Omental fat pad (tissue), 3 donors: ENCODE measurements at regions not wholly inside any gene's neighbourhood (a gene's known extent, or its start where the extent isn't known, plus 50 kb on each side); places are given as distances from the start of the nearest gene placed in this dataset.

Experiments
- ATAC-seq: fragments of 150-250 bp; one replicate; pipeline ENCODE4 v1.9.1; 2016; ENCODE audit warnings: mild to moderate bottlenecking, moderate library complexity; ENCODE audit not compliant: low FRiP score
- DNase-seq: peaks from one replicate; pipeline ENCODE4 v3.0.0-alpha.2; 2019; ENCODE audit warnings: low spot score
- CTCF ChIP-seq, 3 donors: fragments of 450-650 bp; IDR thresholded peaks; one replicate each; pipeline ENCODE4 v1.5.1; 2016 to 2017; ENCODE audit warnings: antibody characterized with exemption in 3 of 3, mild to moderate bottlenecking in 3 of 3, moderate library complexity in 2 of 3

DNA sequence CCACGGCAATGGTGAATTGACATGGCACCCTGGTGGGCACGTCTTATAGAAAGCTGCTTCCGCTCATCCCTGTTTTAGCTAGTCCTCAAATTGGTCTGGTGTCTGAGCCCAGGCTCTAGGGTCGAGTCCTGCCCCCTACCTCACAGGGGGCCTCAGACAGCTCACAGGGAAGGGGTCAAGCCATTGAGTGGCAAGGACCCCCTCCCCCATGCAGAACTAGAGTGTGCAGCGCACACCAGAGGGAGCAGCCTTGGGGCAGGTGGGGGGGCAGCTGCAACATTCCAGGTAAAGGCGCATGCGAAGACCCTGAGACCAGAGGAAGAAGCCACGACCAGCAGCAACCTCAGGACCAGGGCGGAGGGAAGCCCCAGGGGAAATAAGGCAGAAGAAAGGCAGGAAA, 240.4 kb upstream of the PPP2R2D start:
- ATAC-seq (no peak), DNase-seq (no peak)
- no peak for TF ChIP-seq CTCF (IDR thresholded peaks at IDR 0.05)

DNA sequence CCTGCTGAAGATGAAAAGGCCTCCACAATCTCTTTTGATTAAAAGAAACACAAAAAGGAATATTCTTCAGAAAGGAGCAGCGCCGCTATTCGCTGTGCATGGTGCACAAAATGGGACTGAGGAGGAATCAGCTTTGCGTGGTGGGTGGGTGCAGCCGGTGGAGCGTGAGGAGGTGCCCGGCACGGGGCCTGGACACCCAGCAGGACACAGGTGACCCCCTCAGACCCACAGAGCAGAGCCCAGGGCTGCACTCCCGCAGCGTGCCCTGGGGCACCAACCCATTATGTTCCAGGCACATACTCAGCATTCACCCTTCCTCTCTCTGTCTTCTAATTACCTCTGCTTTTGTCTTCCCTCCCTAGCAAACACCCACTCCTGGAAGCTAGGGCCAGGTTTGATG, 238.0 kb upstream of the PPP2R2D start:
- no peak for DNase-seq

GRCh38 chr10:131663351-131663750, 237.5 kb upstream of the PPP2R2D start:
- no peak for TF ChIP-seq CTCF (IDR thresholded peaks at IDR 0.05)
- ATAC-seq = no peak
- DNase-seq = no peak

More for the DNA sequence above, 238.0 kb upstream of the PPP2R2D start:
- TF ChIP-seq CTCF (IDR thresholded peaks at IDR 0.05) = no peak
- ATAC-seq = no peak

GRCh38 chr10:131666091-131666490, 234.7 kb upstream of the PPP2R2D start:
- no peak for ATAC-seq
- no peak for DNase-seq
- no peak for TF ChIP-seq CTCF (IDR thresholded peaks at IDR 0.05)

DNA sequence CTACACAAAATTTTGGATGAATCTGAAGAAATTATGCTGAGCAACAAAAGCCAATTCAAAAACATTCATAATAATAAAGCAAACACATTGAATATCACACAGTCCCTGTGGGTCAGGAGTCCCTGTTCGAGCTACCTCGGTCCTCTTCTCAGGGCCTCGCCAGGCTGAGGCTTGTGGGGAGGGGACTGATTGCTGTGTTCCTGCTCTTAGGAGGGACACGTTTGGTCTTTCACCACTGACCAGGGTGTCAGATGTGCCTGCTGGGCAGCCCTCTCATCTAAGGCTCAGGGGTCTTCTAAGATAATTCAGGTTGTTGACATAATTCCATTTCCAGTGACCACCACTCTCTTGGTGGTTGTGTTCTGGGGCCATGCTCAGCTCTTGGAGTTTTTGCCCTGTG, 233.8 kb upstream of the PPP2R2D start:
- TF ChIP-seq CTCF (IDR thresholded peaks at IDR 0.05) = no peak

GRCh38 chr10:131667561-131667960, 233.2 kb upstream of the PPP2R2D start:
- TF ChIP-seq CTCF (IDR thresholded peaks at IDR 0.05) = no peak
- no peak for ATAC-seq
- DNase-seq = no peak

More for the DNA sequence above, 233.8 kb upstream of the PPP2R2D start:
- DNase-seq = no peak
- no peak for ATAC-seq

DNA sequence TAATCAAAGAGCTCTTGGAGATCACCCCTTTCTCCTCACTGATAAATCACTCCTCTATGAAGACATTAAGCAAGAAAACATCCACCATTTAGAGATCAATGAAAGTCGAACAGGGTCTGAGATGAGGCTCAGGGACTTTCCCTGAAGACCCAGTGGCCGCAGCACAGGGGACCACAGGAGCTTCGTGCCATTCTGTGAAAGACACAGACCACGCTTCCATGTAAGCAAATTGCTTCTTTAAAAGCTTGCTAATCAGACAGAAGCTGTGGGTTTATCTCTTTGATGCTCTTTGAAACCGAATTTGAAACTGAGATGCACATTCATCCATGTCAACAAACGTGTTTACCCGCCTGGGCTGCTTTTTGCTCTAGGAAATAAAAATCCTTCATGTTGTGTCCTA, 231.9 kb upstream of the PPP2R2D start:
- DNase-seq = no peak
- no peak for ATAC-seq
- TF ChIP-seq CTCF (IDR thresholded peaks at IDR 0.05) = no peak
